ENCODE measurements at regions not wholly inside any gene's neighbourhood (a gene's known extent, or its start where the extent isn't known, plus 50 kb on each side); places are given as distances from the start of the nearest gene placed in this dataset.

DNA sequence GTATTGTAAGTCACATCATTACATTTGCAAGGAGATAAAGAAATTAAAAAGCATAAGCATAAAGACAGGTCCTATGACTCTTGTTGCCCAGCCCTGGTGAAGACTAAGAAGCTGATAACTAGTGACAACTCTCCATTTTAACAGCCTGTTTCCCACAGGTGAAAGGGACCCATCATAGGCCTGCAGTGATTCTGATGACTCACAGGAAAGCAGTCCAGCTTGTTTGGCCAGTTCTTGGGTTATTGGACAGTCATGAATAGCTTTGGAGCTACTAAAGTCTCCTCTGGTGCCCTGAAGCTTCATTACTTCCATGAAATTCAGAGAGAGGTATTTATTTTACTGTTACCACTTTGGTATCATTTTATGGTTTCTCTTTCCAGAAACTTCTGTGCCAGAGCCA, 55.5 kb upstream of the DYRK2 start:
- peaks cover 17% of the 10 kb centered on the region for H3K4me1 ChIP-seq (ENCODE audit: control insufficient read depth, extremely low read depth, insufficient read depth, low read length)
- TF ChIP-seq, protein P1, sequence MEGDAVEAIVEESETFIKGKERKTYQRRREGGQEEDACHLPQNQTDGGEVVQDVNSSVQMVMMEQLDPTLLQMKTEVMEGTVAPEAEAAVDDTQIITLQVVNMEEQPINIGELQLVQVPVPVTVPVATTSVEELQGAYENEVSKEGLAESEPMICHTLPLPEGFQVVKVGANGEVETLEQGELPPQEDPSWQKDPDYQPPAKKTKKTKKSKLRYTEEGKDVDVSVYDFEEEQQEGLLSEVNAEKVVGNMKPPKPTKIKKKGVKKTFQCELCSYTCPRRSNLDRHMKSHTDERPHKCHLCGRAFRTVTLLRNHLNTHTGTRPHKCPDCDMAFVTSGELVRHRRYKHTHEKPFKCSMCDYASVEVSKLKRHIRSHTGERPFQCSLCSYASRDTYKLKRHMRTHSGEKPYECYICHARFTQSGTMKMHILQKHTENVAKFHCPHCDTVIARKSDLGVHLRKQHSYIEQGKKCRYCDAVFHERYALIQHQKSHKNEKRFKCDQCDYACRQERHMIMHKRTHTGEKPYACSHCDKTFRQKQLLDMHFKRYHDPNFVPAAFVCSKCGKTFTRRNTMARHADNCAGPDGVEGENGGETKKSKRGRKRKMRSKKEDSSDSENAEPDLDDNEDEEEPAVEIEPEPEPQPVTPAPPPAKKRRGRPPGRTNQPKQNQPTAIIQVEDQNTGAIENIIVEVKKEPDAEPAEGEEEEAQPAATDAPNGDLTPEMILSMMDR (optimal IDR thresholded peaks at IDR 0.05 in 1 of 3, IDR thresholded peaks at IDR 0.05 in 1 of 3, conservative IDR thresholded peaks at IDR 0.05 in 1 of 3; ENCODE audit: extremely low read depth in 1 of 3, insufficient read depth in 2 of 3, low read length in 3 of 3): no peak
- TF ChIP-seq EZH2 (IDR thresholded peaks at IDR 0.05; ENCODE audit: low read length): no peak
- no peaks in the 10 kb centered on the region for H3K79me2 ChIP-seq (ENCODE audit: control insufficient read depth, insufficient read depth, low read length)
- dilution Hi-C loops (cut with MboI; ENCODE audit: extremely low pct_ligation_motif_present, low sequenced_read_pairs): no loop called here
- peak overlapping the region; percentile 16 for H3K27ac ChIP-seq (ENCODE audit: control insufficient read depth, insufficient read depth, low read length)
- H3K9me1 ChIP-seq (ENCODE audit: control insufficient read depth, extremely low read depth, insufficient read depth, low read length): no peaks in the 10 kb centered on the region
- H3K4me3 ChIP-seq (ENCODE audit: control insufficient read depth in 2 of 3, extremely low read depth in 1 of 3, insufficient read depth in 2 of 3, low read depth in 1 of 3, low read length in 3 of 3): peak overlapping the region in 2 of 3 experiments; percentile 12 to 22
- peak; percentile 90 for FAIRE-seq
- peak overlapping the region; percentile 68 for H3K4me2 ChIP-seq (ENCODE audit: control insufficient read depth, extremely low read depth, insufficient read depth, low read depth, low read length)
- H4K20me1 ChIP-seq (ENCODE audit: control insufficient read depth, extremely low read depth, insufficient read depth, low read length): no peaks in the 10 kb centered on the region
- no peak overlapping the region for H2AFZ ChIP-seq (ENCODE audit: control insufficient read depth, low read length)
- H3K27me3 ChIP-seq (ENCODE audit: control insufficient read depth, extremely low read depth, insufficient read depth, low read length): no peaks in the 10 kb centered on the region
- no peaks in the 10 kb centered on the region for H3K9me3 ChIP-seq (ENCODE audit: control insufficient read depth, low read depth, low read length)
- no peak overlapping the region for H3K9ac ChIP-seq (ENCODE audit: control insufficient read depth, extremely low read depth, insufficient read depth, low read length)
- peak; percentile 46 for DNase-seq (ENCODE audit: low read depth, low spot score)
- H3K36me3 ChIP-seq (ENCODE audit: control insufficient read depth in 2 of 2, extremely low read depth in 1 of 2, insufficient read depth in 2 of 2, low read length in 2 of 2): no peaks in the 10 kb centered on the region

DNA sequence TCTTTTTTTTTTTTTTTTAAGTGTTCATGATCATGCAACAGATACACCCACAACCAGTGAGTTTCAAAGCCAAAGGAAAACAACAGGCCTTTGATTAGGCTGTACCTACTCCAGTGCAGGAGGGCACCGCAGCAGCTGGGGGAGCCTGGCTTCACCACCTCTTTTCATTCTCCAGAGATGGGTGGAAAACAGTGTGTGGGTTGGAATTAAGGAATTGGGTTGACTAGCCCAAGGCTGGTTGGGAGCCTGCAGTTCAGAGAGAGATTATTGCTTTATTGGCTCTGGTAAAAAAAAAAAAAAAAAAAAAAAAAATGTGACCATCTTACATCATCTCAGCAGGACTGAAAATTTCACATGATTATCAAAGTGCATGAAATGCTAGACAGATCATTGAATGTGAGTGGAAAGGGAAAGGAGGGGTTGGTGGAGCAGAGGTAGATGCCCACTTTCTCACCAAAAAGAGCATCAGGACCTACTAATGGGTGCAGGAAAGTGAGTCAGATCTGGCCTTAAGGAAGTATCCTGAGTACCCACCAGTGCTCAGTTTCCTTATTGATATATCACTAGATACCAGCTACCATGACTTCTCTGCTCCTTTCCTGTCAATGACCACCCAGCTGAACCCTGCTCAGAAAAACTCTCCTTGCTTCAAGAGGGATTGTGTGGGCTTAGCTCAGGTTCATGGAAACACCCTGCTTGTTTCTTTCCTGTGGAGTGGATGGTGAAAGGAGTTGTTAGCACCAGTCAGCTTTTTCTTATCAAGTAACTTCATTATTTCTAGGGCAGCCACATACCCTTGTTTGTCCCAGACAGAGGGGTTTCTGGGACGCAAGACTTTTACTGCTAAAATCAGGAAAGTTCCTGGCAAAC, 54.8 kb upstream of the DYRK2 start:
- Histone ChIP-seq H3K27ac (ENCODE audit: control insufficient read depth, insufficient read depth, low read length) (peak overlapping the region; percentile 10), H3K79me2 (ENCODE audit: control insufficient read depth, insufficient read depth, low read length) (no peaks in the 10 kb centered on the region), H3K36me3 (ENCODE audit: control insufficient read depth in 2 of 2, extremely low read depth in 1 of 2, insufficient read depth in 2 of 2, low read length in 2 of 2) (no peaks in the 10 kb centered on the region), H3K4me2 (ENCODE audit: control insufficient read depth, extremely low read depth, insufficient read depth, low read depth, low read length) (peak overlapping the region; percentile 68), H4K20me1 (ENCODE audit: control insufficient read depth, extremely low read depth, insufficient read depth, low read length) (no peaks in the 10 kb centered on the region), H3K9me1 (ENCODE audit: control insufficient read depth, extremely low read depth, insufficient read depth, low read length) (no peaks in the 10 kb centered on the region), H2AFZ (ENCODE audit: control insufficient read depth, low read length) (no peak overlapping the region), H3K4me3 (ENCODE audit: control insufficient read depth in 2 of 3, extremely low read depth in 1 of 3, insufficient read depth in 2 of 3, low read depth in 1 of 3, low read length in 3 of 3) (no peak overlapping the region), H3K4me1 (ENCODE audit: control insufficient read depth, extremely low read depth, insufficient read depth, low read length) (peaks cover 17% of the 10 kb centered on the region), H3K27me3 (ENCODE audit: control insufficient read depth, extremely low read depth, insufficient read depth, low read length) (no peaks in the 10 kb centered on the region), H3K9ac (ENCODE audit: control insufficient read depth, extremely low read depth, insufficient read depth, low read length) (no peak overlapping the region), H3K9me3 (ENCODE audit: control insufficient read depth, low read depth, low read length) (no peaks in the 10 kb centered on the region)
- dilution Hi-C loops (cut with MboI; ENCODE audit: extremely low pct_ligation_motif_present, low sequenced_read_pairs): no loop called here
- DNase-seq (ENCODE audit: low read depth, low spot score): no peak
- TF ChIP-seq, protein P1 (optimal IDR thresholded peaks at IDR 0.05 in 1 of 3, IDR thresholded peaks at IDR 0.05 in 1 of 3, conservative IDR thresholded peaks at IDR 0.05 in 1 of 3; ENCODE audit: extremely low read depth in 1 of 3, insufficient read depth in 2 of 3, low read length in 3 of 3): no peak
- peak; percentile 17 for FAIRE-seq

All from keratinocyte (primary cell).